KMS-11 (cell line): ENCODE measurements at regions not wholly inside any gene's neighbourhood (a gene's known extent, or its start where the extent isn't known, plus 50 kb on each side); places are given as distances from the start of the nearest gene placed in this dataset.

ENCODE experiments used
- H2AFZ ChIP-seq: fragments of 200-600 bp; sonication (generic); 2 replicates; pipeline ENCODE4 v1.6.1; 2016; ENCODE audit warnings: antibody characterized with exemption, mixed run types, low read depth
- H3K27ac ChIP-seq: fragments of 200-600 bp; sonication (generic); 2 replicates; pipeline ENCODE4 v1.6.1; 2016; ENCODE audit warnings: mild to moderate bottlenecking, mixed run types
- H3K27me3 ChIP-seq: fragments of 200-600 bp; sonication (generic); 2 replicates; pipeline ENCODE4 v1.6.1; 2017; ENCODE audit warnings: mild to moderate bottlenecking, low read depth, mixed run types, moderate library complexity; ENCODE audit not compliant: insufficient read depth
- H3K36me3 ChIP-seq: fragments of 200-600 bp; sonication (generic); 2 replicates; pipeline ENCODE4 v1.6.1; 2017; ENCODE audit warnings: mild to moderate bottlenecking, mixed run types; ENCODE audit not compliant: insufficient read depth
- H3K4me1 ChIP-seq: fragments of 200-600 bp; sonication (generic); 2 replicates; pipeline ENCODE4 v1.6.1; 2016; ENCODE audit warnings: mild to moderate bottlenecking, low read depth, mixed run types; ENCODE audit not compliant: poor library complexity, severe bottlenecking
- H3K4me2 ChIP-seq: fragments of 200-600 bp; sonication (generic); 2 replicates; pipeline ENCODE4 v1.7.0; 2016; ENCODE audit warnings: mild to moderate bottlenecking, mixed run types
- H3K4me3 ChIP-seq: fragments of 200-600 bp; sonication (generic); IDR thresholded peaks from 2 replicates; pipeline ENCODE4 v1.6.1; 2017; ENCODE audit warnings: low read depth, low read length, mixed read lengths; ENCODE audit not compliant: insufficient read depth
- H3K79me2 ChIP-seq: fragments of 200-600 bp; sonication (generic); 2 replicates; pipeline ENCODE4 v1.6.1; 2016; ENCODE audit warnings: low read depth, mixed run types; ENCODE audit not compliant: insufficient read depth
- H3K9ac ChIP-seq: fragments of 200-600 bp; sonication (generic); 2 replicates; pipeline ENCODE4 v1.6.1; 2016; ENCODE audit warnings: mild to moderate bottlenecking, mixed run types
- H4K20me1 ChIP-seq: fragments of 200-600 bp; sonication (generic); 2 replicates; pipeline ENCODE4 v1.6.1; 2016; ENCODE audit warnings: mild to moderate bottlenecking, mixed run types; ENCODE audit not compliant: insufficient read depth
- TF ChIP-seq, protein P1 (sequence below): fragments of 200-600 bp; sonication (generic); conservative IDR thresholded peaks from 2 replicates; pipeline ENCODE4 v1.6.1; 2017; ENCODE audit warnings: low read depth, mild to moderate bottlenecking, antibody characterized with exemption, low read length, moderate library complexity, mixed read lengths

DNA sequence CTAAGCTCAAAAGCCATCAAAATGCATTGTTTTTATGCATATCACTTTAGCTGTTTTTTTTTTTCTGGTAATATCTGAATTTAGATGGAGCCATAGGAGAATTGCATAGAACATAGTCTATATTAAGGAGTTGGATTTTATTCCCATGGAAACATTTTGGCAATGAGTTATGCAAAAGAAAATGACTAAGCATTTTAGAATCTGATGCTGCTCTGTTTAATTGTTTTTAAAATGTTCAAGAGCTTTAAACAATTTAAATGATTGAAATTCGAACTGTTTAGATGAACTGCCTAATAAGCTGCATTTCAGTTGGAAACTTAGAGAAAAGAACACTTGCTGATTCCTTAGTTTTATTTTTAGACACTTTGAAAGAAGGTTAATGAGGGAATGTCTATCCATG, 1531.5 kb upstream of the B3GALT2 start:
- no peak overlapping the region for H3K9ac ChIP-seq
- no peaks in the 10 kb centered on the region for H3K36me3 ChIP-seq
- no peaks in the 10 kb centered on the region for H4K20me1 ChIP-seq
- no peak overlapping the region for H3K27ac ChIP-seq
- no peak overlapping the region for H3K4me2 ChIP-seq
- no peaks in the 10 kb centered on the region for H3K4me1 ChIP-seq
- TF ChIP-seq, protein P1, sequence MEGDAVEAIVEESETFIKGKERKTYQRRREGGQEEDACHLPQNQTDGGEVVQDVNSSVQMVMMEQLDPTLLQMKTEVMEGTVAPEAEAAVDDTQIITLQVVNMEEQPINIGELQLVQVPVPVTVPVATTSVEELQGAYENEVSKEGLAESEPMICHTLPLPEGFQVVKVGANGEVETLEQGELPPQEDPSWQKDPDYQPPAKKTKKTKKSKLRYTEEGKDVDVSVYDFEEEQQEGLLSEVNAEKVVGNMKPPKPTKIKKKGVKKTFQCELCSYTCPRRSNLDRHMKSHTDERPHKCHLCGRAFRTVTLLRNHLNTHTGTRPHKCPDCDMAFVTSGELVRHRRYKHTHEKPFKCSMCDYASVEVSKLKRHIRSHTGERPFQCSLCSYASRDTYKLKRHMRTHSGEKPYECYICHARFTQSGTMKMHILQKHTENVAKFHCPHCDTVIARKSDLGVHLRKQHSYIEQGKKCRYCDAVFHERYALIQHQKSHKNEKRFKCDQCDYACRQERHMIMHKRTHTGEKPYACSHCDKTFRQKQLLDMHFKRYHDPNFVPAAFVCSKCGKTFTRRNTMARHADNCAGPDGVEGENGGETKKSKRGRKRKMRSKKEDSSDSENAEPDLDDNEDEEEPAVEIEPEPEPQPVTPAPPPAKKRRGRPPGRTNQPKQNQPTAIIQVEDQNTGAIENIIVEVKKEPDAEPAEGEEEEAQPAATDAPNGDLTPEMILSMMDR = no peak
- H3K4me3 ChIP-seq = no peak overlapping the region
- no peaks in the 10 kb centered on the region for H3K27me3 ChIP-seq
- H2AFZ ChIP-seq = no peak overlapping the region
- no peaks in the 10 kb centered on the region for H3K79me2 ChIP-seq

DNA sequence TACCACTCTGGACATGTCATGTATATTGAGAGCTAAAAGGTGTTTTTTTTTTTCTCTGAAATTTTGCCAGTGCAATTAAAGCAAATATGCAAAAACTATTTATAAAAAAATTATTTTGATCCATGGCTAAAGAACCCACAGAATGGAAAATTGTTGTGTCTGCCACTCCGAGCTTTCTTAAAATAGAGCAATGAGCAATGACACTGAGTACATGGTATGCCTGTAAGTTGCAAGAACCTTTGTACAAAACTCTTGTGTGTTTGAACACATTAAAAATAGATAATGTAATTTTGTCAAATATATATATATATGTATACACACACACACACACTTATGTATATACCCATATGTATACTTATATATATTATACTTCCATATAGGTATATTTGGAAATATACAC, 1530.9 kb upstream of the B3GALT2 start:
- TF ChIP-seq, protein P1 = no peak
- Histone ChIP-seq H3K79me2 (no peaks in the 10 kb centered on the region), H3K9ac (no peak overlapping the region), H3K4me3 (no peak overlapping the region), H3K27ac (no peak overlapping the region), H4K20me1 (no peaks in the 10 kb centered on the region), H3K4me2 (no peak overlapping the region), H3K27me3 (no peaks in the 10 kb centered on the region), H3K4me1 (no peaks in the 10 kb centered on the region), H3K36me3 (no peaks in the 10 kb centered on the region), H2AFZ (no peak overlapping the region)

DNA sequence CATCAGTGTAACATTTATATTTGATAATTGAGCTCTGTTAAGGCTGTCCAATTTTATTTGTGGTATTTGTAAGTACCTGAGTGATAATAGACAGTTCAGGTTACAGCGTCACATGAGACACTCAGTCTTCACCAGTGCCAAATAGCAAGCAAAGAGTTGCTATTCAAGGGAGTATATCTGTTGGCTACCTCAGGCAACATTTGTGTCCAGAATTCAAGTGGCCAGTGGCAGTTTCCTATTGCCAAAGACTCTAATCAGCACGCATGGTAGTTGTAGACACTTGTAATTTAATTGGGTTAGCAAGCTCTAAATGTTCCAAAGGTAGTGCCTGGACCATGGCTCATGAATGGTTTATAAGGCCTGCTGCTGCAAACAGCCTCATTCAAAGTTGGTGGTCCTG, 1524.3 kb upstream of the B3GALT2 start:
- H2AFZ ChIP-seq = no peak overlapping the region
- TF ChIP-seq, protein P1 = no peak
- no peak overlapping the region for H3K27ac ChIP-seq

DNA sequence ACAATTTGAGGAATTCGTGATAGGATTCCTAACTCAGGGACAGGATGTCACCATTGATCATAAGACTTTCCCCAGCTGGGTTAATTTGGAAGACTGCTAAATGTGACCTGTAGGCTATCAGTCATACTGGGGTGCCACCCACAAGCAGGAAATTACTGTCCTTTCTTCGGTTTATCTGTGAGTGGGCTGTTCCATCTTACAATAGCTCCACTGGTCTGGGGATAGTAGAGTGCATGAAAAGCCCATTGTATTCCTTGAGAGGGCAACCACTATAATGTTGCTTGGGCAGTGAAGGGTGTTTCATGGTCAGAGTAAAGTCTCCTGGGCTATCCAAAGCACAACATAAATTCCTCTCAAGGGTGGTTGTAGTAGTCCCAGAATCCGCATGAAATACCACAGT, 1523.0 kb upstream of the B3GALT2 start:
- H3K9ac ChIP-seq = no peak overlapping the region
- H3K4me3 ChIP-seq = no peak overlapping the region
- H3K4me1 ChIP-seq = peaks cover 22% of the 10 kb centered on the region
- no peaks in the 10 kb centered on the region for H3K79me2 ChIP-seq
- H3K4me2 ChIP-seq = no peak overlapping the region
- H2AFZ ChIP-seq = no peak overlapping the region
- no peaks in the 10 kb centered on the region for H3K27me3 ChIP-seq
- H3K27ac ChIP-seq = no peak overlapping the region
- H3K36me3 ChIP-seq = no peaks in the 10 kb centered on the region
- TF ChIP-seq, protein P1 = no peak
- H4K20me1 ChIP-seq = no peaks in the 10 kb centered on the region

More for the DNA sequence above, 1524.3 kb upstream of the B3GALT2 start:
- H3K4me2 ChIP-seq = no peak overlapping the region
- H3K9ac ChIP-seq = no peak overlapping the region
- no peaks in the 10 kb centered on the region for H4K20me1 ChIP-seq
- H3K36me3 ChIP-seq = no peaks in the 10 kb centered on the region
- no peaks in the 10 kb centered on the region for H3K27me3 ChIP-seq
- no peak overlapping the region for H3K4me3 ChIP-seq
- H3K4me1 ChIP-seq = peaks cover 11% of the 10 kb centered on the region
- no peaks in the 10 kb centered on the region for H3K79me2 ChIP-seq
